GM21717 (cell line): ENCODE measurements at regions not wholly inside any gene's neighbourhood (a gene's known extent, or its start where the extent isn't known, plus 50 kb on each side); places are given as distances from the start of the nearest gene placed in this dataset.
"Not testable (repeated sequence)": the region's sequence is repeated elsewhere in the genome, so short reads cannot be mapped to it uniquely, and the experiment has no call there.

Experiments
- ATAC-seq: cut with Tn5 transposase; IDR thresholded peaks from one replicate; pipeline ENCODE4 v1.9.1; 2021; ENCODE audit warnings: mild to moderate bottlenecking, moderate library complexity; ENCODE audit not compliant: unreplicated experiment

GRCh38 chr1:245062741-245063305 is 92.0 kb upstream of the KIF26B start:
- ATAC-seq, result no peak

- not testable (repeated sequence) for ATAC-seq
Measured at GRCh38 chr1:245061808-245062207, 93.0 kb upstream of the KIF26B start.

GRCh38 chr1:245060684-245061374 is 94.0 kb upstream of the KIF26B start:
- no peak for ATAC-seq

GRCh38 chr1:245059806-245060424 is 94.9 kb upstream of the KIF26B start:
- no peak for ATAC-seq

- no peak for ATAC-seq
Measured at GRCh38 chr1:245058882-245059281, 95.9 kb upstream of the KIF26B start.

GRCh38 chr1:245058436-245058835 is 96.3 kb upstream of the KIF26B start:
- ATAC-seq, result no peak

GRCh38 chr1:245056913-245057312 is 97.9 kb upstream of the KIF26B start:
- ATAC-seq, result no peak

- not testable (repeated sequence) for ATAC-seq
Measured at GRCh38 chr1:245056296-245056695, 98.5 kb upstream of the KIF26B start.

GRCh38 chr1:245055752-245056151 is 99.0 kb upstream of the KIF26B start:
- no peak for ATAC-seq

GRCh38 chr1:245054507-245055270 is 100.1 kb upstream of the KIF26B start:
- ATAC-seq, result no peak

- no peak for ATAC-seq
Measured at GRCh38 chr1:245054105-245054504, 100.7 kb upstream of the KIF26B start.

- ATAC-seq, result no peak
Measured at GRCh38 chr1:245052258-245052657, 102.5 kb upstream of the KIF26B start.

GRCh38 chr1:245051349-245052221 is 103.2 kb upstream of the KIF26B start:
- ATAC-seq, result no peak

GRCh38 chr1:245046769-245047168 is 108.0 kb upstream of the KIF26B start:
- no peak for ATAC-seq

GRCh38 chr1:245046315-245046714 is 108.5 kb upstream of the KIF26B start:
- ATAC-seq, result no peak

- no peak for ATAC-seq
Measured at GRCh38 chr1:245045087-245045881, 109.5 kb upstream of the KIF26B start.

GRCh38 chr1:245043611-245043940 is 111.2 kb upstream of the KIF26B start:
- ATAC-seq, result no peak

GRCh38 chr1:245041058-245041698 is 113.6 kb upstream of the KIF26B start:
- no peak for ATAC-seq

- ATAC-seq, result no peak
Measured at GRCh38 chr1:245039196-245039595, 115.6 kb upstream of the KIF26B start.

GRCh38 chr1:245036102-245036501 is 118.7 kb upstream of the KIF26B start:
- ATAC-seq, result no peak
